Anterior cingulate cortex (tissue), 58 donors: ENCODE measurements at regions not wholly inside any gene's neighbourhood (a gene's known extent, or its start where the extent isn't known, plus 50 kb on each side); places are given as distances from the start of the nearest gene placed in this dataset.
"Not testable (repeated sequence)": the region's sequence is repeated elsewhere in the genome, so short reads cannot be mapped to it uniquely, and the experiment has no call there.

ENCODE experiments used
- DNase-seq, 58 donors: peaks; one replicate each; lab custom pipeline; 2025; lab: John Stamatoyannopoulos, UW

DNA sequence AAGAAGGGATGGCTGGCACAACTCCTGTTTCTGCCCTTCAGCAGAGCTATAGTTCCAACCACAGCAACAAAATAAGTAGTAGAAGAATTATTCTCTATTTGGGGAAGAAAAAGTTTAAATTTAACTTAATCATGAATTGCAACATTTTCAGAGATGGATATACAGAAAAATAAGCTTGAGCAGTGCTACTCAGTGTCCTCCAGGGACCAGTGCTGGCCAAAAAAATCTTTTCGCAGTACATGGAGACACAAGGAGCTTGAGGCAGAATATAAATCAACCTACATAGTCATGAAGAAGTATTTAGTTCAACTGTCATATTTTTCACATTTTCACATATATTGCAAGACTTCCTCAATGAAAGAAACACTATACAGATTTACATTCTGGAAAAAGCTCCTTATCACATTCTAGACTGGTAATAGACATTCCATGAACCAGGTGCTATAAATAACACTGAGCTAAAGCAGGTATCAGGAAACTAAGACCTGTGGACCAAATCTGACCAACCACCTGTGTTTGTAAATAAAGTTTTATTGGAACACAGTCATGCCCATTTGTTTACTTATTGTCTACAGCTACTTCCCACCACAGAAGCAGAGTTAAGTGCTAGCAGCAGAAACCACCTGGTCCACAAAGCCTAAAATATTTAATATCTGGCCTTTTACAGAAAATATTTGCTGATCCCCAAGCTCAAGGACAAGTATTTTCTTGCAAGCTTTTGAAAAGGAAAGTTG lies 101.9 kb downstream of the RGS21 start:
- DNase-seq, result no peak

- DNase-seq, result no peak
Measured at GRCh38 chr1:192430644-192431043, 113.9 kb downstream of the RGS21 start.

DNA sequence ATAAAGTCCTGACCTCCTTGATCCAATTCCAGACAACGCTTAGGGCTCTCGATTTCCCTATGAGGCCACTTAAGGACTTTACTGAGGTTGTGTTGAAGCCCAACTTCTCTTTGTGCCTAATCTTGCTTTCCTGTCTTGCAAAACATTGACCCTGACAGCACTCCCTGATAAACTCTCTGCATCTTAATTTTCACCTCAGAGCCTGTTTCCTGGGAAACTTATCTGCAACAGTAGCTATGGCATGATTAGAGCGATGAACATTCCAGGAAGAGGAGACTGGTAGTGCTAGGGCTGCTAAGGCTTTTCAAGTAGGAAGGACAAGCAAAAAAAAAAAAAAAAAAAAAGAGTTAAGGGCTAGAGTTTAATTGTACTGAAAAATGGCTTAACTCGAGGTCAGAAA lies 118.9 kb downstream of the RGS21 start:
- no peak for DNase-seq

DNA sequence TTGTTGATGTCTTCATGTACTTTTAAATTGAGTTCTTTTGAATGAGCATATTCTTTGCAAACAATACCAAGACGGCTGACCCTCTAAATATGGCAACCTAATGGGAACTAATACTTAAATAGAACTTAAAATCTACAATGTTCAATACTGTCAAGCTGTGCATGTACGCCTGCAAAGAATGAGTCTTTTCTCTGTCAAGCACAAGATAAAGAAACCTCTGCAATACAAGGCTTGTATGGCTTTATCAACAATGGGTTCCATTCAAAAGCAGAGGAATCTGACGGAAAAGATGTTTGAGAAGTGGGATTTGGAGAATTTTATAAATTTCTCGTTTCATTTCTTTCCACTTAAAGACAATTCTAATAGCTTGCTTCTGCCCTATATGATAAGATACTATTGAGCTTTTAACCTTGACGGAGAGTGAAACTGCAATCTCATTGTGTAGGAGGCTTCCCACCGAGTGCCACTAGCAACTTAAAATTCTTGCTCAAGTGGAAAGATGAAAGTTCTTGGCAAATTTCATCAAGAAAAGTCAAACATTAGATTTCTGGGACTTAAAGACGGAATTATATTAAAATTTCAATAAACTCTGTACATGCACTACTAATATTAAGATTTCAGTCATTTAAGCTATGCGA lies 119.8 kb downstream of the RGS21 start:
- DNase-seq, result no peak

- no peak for DNase-seq
Measured at GRCh38 chr1:192438737-192439136, 121.9 kb downstream of the RGS21 start.

DNA sequence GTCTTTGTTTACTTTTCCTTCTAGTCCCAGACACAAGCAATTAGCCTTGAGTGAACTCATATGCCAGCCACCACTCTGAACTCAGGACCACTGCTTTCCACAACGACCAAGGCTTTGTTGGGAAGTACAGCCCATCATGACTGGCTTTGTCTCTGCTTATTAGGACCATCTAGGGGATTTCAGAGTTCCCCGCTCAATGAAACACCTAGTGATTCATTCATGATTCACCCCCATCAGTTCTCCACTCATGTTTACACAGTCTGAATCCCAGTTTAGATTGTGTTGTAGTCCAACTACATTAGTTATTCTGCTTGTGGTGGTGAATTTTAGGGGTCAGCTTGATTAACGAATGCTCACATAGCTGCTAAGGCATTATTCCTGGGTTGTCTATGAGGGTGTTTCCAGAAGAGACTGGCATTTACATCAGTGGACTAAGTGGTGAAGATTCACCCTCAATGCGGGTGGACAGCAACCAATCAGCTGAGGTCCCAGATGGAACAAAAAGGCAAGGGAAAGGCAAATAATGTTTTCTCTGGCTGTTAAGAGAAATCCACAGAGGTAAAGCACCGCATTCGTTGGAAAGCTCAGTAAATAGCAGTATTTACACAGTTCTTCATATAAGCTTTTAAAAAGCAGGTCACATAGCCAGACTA lies 122.7 kb downstream of the RGS21 start:
- no peak for DNase-seq

- DNase-seq, result no peak
Measured at GRCh38 chr1:192441492-192441891, 124.7 kb downstream of the RGS21 start.

DNA sequence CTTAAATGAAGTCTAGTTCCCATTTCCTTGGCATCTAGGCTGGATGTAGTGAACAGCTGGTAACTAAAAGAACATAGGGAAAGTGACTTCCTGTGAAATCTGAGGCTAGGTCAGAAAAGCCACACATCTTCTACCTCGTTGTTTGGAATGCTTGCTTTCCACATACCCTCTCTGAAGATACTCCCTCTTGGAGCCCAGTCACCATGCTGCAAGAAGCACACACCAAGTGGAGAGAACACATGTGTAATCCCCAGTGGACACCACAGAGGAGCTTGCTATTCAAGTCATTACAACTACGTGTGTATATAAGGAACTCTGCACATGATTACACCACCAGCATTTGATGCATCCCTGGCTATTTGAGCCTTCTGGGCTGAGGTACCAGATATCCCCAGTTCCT lies 125.9 kb downstream of the RGS21 start:
- no peak for DNase-seq

DNA sequence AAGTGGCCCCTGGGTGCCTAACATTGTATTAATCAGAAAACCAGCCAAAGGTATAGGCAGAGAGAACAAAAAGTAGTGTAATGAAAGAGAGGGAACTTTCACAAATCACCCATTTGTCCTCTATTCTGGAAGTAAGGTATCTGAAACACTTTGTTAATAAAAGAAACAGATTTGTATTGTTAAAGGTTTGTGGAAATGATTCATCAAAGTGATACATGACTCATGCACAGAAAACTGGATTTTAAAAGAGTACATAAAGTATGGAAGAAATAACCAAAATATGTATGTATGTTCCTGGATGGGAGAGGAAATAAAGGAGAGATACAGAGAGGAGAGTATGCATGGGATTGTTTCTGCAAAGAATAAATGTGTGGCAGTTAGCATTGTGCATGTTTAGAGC lies 126.8 kb downstream of the RGS21 start:
- DNase-seq, result no peak

DNA sequence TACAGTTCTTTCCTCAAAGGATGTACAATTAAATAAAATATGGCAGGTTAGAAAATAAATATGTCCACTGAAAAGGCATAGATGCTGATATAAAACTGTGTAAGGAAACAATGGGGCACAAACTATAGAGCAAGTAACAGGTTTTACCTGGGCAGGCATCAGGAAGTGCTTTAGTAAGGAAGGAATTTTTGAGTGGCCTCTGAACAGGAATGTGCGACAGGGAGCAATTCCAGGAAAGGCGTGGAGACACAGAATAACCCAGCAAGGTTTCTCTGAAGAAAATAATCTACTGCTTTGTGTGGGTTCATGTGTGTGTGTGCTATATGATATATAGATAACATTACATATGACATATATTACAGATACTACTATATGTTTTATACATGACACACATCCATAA lies 128.4 kb downstream of the RGS21 start:
- no peak for DNase-seq

DNA sequence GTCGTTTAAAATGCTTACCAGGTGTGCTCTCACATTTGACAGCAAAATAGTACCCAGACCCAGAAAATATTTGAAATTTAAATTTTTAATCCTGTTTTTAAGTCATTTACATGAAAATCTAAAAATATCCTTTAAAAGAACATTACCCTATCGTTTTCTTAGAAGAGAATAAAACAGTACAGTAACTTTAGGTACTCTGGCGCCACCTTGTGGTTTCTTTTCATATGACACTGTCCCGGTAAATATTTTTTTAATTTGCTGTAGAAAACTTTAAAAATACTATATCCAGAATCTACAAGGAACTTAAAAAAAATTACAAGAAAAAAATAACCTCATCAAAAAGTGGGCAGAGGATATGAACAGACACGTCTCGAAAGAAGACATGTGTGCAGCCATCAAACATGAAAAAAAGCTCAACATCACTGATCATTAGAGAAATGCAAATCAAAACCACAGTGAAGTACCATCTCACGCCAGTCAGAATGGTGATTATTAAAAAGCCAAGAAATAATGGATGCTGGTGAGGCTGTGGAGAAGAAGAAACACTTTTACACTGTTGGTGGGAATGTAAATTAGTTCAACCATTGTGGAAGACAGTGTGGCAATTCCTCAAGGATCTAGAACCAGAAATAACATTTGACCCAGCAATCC lies 129.2 kb downstream of the RGS21 start:
- peak in 28 of 58 donors; percentile 0 to 72 (median 17) for DNase-seq

- DNase-seq, result no peak
Measured at GRCh38 chr1:192448026-192448578, 127.5 kb upstream of the RGS1 start.

DNA sequence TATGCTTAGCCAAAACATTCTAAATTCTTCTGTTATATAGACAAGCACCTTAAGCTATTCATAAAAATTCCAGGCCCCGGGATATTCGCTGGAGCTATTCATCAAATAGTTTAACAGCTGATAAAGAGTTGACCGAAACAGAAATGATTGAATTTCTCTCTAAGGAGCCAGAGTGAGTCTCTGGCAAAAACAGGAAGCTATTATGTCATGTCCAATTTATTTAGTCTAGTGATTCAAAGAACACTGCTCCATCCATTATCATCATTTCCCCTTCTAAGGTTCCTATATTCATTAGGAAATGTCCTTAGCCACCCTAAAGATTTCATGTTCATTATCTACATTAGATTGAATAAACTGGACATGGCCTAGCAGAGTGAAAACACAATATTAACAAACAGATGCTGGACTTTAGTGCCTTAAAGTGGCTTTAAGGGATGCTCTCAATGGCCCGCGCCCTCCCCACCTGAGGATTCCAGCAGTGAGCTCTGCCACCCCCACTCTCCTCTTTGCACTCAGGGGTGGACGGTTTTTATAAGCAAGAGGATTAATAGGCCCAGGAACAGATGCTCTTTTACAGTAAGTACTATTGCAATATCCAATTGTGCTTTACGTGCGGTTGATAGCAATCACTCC lies 122.1 kb upstream of the RGS1 start:
- no peak for DNase-seq

GRCh38 chr1:192459467-192459866 lies 116.1 kb upstream of the RGS1 start:
- DNase-seq, result no peak

DNA sequence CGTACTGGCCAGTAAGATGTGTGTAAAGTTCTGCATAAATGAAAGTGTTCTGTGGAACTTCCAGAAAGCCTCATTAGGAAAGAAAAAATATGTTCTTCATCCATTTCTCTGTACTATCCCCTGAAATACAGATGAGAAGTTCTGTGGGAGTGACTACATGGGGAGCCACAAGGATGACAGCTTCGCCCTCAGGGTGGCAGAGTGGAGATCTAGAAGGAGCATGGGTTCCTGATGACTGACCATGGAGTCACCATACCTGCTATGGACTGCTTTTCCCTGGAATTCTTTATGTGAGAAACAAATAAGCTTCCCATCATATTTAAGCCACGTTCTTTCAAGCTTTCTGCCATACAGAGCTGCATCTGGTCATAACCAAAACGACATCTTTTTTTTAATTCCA lies 113.9 kb upstream of the RGS1 start:
- no peak for DNase-seq

GRCh38 chr1:192462616-192463015 lies 113.0 kb upstream of the RGS1 start:
- peak in 4 of 58 donors; percentile 3 to 17 (median 6) for DNase-seq

DNA sequence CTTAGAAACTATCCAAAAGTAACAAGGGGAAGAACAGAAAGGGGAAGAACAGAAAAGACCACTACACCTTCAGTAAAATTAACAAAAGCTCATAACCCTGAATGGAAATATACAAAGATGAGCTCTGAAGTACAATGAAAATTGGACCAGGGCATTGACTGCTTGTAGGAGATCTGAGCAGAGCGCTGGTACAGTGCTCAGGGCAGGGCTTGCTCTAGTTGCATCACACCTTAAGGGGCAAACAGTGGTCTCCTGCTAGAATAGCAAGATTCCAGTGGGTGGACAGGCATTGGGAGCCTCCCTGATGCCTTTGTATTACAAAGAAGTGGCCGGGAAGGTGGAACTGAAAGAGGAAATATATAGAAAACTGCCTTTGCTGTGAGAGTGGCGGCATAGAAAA lies 111.9 kb upstream of the RGS1 start:
- no peak for DNase-seq

DNA sequence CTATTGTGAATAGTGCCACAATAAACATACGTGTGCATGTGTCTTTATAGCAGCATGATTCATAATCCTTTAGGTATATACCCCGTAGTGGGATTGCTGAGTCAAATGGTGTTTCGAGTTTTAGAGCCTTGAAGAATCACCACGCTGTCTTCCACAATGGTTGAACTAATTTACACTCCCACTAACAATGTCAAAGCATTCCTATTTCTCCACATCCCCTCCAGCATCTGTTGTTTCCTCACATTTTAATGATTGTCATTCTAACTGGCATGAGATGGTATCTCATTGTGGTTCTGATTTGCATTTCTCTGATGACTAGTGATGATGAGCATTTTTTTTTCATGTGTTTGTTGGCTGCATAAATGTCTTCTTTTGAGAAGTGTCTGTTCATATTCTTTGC lies 110.4 kb upstream of the RGS1 start:
- not testable (repeated sequence) for DNase-seq

GRCh38 chr1:192474080-192474683 lies 101.4 kb upstream of the RGS1 start:
- no peak for DNase-seq

- no peak for DNase-seq
Measured at GRCh38 chr1:192475329-192475728, 100.2 kb upstream of the RGS1 start.
